WTC11 (cell line): ENCODE measurements at regions not wholly inside any gene's neighbourhood (a gene's known extent, or its start where the extent isn't known, plus 50 kb on each side); places are given as distances from the start of the nearest gene placed in this dataset.

ENCODE experiments used
- ATAC-seq: fragments of 200-7000 bp; cut with Tn5 transposase; 2 replicates; pipeline ENCODE4 v1.10.0; 2021; ENCODE audit warnings: mild to moderate bottlenecking, moderate library complexity
- CTCF ChIA-PET: fragments of 300-600 bp; sonication (Branson Sonifier 250); formaldehyde crosslinking; loops from one replicate; lab custom pipeline; 2021; ENCODE audit warnings: antibody characterized with exemption; lab: Charles Lee
- POLR2A ChIA-PET: fragments of 350-600 bp; sonication (Branson Sonifier 250); formaldehyde crosslinking; loops from one replicate; lab custom pipeline; 2021; ENCODE audit warnings: antibody characterized with exemption; lab: Charles Lee
- DNase-seq: peaks from one replicate; pipeline ENCODE4 v3.0.0; 2021; ENCODE audit warnings: low spot score
- H3K27ac Mint-ChIP-seq: 2 replicates; pipeline ENCODE4 v1.8.0; 2021; ENCODE audit warnings: mixed read lengths
- H3K27me3 Mint-ChIP-seq: 2 replicates; pipeline ENCODE4 v1.8.0; 2021; ENCODE audit warnings: low read depth, mild to moderate bottlenecking, moderate library complexity, mixed read lengths
- H3K36me3 Mint-ChIP-seq: 2 replicates; pipeline ENCODE4 v1.8.0; 2021; ENCODE audit warnings: mixed read lengths
- H3K4me1 Mint-ChIP-seq: 2 replicates; pipeline ENCODE4 v1.8.0; 2022; ENCODE audit warnings: mixed read lengths
- H3K4me3 Mint-ChIP-seq: 2 replicates; pipeline ENCODE4 v1.8.0; 2021; ENCODE audit warnings: mild to moderate bottlenecking, moderate library complexity, mixed read lengths
- H3K9me3 Mint-ChIP-seq: 2 replicates; pipeline ENCODE4 v1.8.0; 2021; ENCODE audit warnings: mixed read lengths
- AR ChIP-seq: fragments of 250-450 bp; sonication (Bioruptor Pico); IDR thresholded peaks from 2 replicates; pipeline ENCODE4 v1.9.0; 2021; ENCODE audit warnings: mild to moderate bottlenecking
- ARID4B ChIP-seq: sonication (generic); formaldehyde crosslinking; IDR thresholded peaks from 2 replicates; pipeline ENCODE4 v1.8.0; 2023; ENCODE audit warnings: missing genetic modification reagents, mild to moderate bottlenecking, borderline replicate concordance
- ATF6 ChIP-seq: sonication (generic); formaldehyde crosslinking; IDR thresholded peaks from 2 replicates; pipeline ENCODE4 v1.8.1; 2023; ENCODE audit warnings: mild to moderate bottlenecking, missing genetic modification reagents
- CDX4 ChIP-seq: fragments of 250-450 bp; sonication (Bioruptor Pico); IDR thresholded peaks from 2 replicates; pipeline ENCODE4 v1.9.0; 2021; ENCODE audit warnings: moderate library complexity, mild to moderate bottlenecking, inconsistent platforms, borderline replicate concordance
- EMX1 ChIP-seq: fragments of 250-450 bp; sonication (Bioruptor Pico); IDR thresholded peaks from 2 replicates; pipeline ENCODE4 v1.8.0; 2021; ENCODE audit warnings: mild to moderate bottlenecking
- FOXP4 ChIP-seq: sonication (generic); formaldehyde crosslinking; IDR thresholded peaks from 2 replicates; pipeline ENCODE4 v1.8.0; 2022; ENCODE audit warnings: mild to moderate bottlenecking, missing genetic modification reagents
- GABPB1 ChIP-seq: sonication (generic); formaldehyde crosslinking; IDR thresholded peaks from 2 replicates; pipeline ENCODE4 v1.8.1; 2023; ENCODE audit warnings: mild to moderate bottlenecking, missing genetic modification reagents
- IRF1 ChIP-seq: sonication (generic); formaldehyde crosslinking; IDR thresholded peaks from 2 replicates; pipeline ENCODE4 v1.8.0; 2023; ENCODE audit warnings: missing genetic modification reagents
- IRF2 ChIP-seq: sonication (generic); formaldehyde crosslinking; IDR thresholded peaks from 2 replicates; pipeline ENCODE4 v1.8.0; 2022; ENCODE audit warnings: low read depth, missing genetic modification reagents, borderline replicate concordance
- JUN ChIP-seq: sonication (generic); formaldehyde crosslinking; IDR thresholded peaks from 2 replicates; pipeline ENCODE4 v1.8.0; 2023; ENCODE audit warnings: mild to moderate bottlenecking, missing genetic modification reagents
- NR3C1 ChIP-seq: sonication (generic); formaldehyde crosslinking; conservative IDR thresholded peaks from 2 replicates; pipeline ENCODE4 v1.8.1; 2023; ENCODE audit warnings: low read depth, mild to moderate bottlenecking, missing genetic modification reagents
- ZNF232 ChIP-seq: sonication (generic); formaldehyde crosslinking; IDR thresholded peaks from 2 replicates; pipeline ENCODE4 v1.8.0; 2022; ENCODE audit warnings: mild to moderate bottlenecking, missing genetic modification reagents
- ZNF263 ChIP-seq: sonication (generic); formaldehyde crosslinking; IDR thresholded peaks from 2 replicates; pipeline ENCODE4 v1.8.1; 2022; ENCODE audit warnings: low read depth, mild to moderate bottlenecking, moderate library complexity, missing genetic modification reagents
- ZSCAN18 ChIP-seq: fragments of 250-450 bp; sonication (Bioruptor Pico); IDR thresholded peaks from 2 replicates; pipeline ENCODE4 v2.1.2; 2022; ENCODE audit warnings: mild to moderate bottlenecking, moderate library complexity

GRCh38 chr9:107976767-107977166, 487.2 kb upstream of the KLF4 start:
- Mint-ChIP-seq H3K4me3 (no peak overlapping the region), H3K27ac (no peak overlapping the region), H3K36me3 (no peaks in the 10 kb centered on the region), H3K9me3 (peaks cover 6% of the 10 kb centered on the region; the same call in 1 of the 2 replicates), H3K4me1 (peaks cover 14% of the 10 kb centered on the region), H3K27me3 (no peaks in the 10 kb centered on the region)
- DNase-seq: no peak
- POLR2A ChIA-PET: interaction anchor here (0.6 kb wide), 1 partner anchor 70 kb away, joined by 3 read pairs; no protein-coding TSS in a partner anchor
- CTCF ChIA-PET: no interaction called here
- ATAC-seq: peak; percentile 44
- no peak for TF ChIP-seq ZNF232
- no peak for TF ChIP-seq CDX4
- TF ChIP-seq IRF2 (CRISPR knock-in tag): no peak
- TF ChIP-seq ZNF263 (CRISPR knock-in tag): no peak
- no peak for TF ChIP-seq AR (CRISPR knock-in tag)
- no peak for TF ChIP-seq JUN (CRISPR knock-in tag)
- TF ChIP-seq FOXP4 (CRISPR knock-in tag): no peak

- POLR2A ChIA-PET: no interaction called here
- Mint-ChIP-seq H3K9me3 (peaks cover 6% of the 10 kb centered on the region; the same call in 1 of the 2 replicates), H3K4me3 (no peak overlapping the region), H3K27ac (no peak overlapping the region), H3K4me1 (peaks cover 19% of the 10 kb centered on the region), H3K27me3 (no peaks in the 10 kb centered on the region), H3K36me3 (no peaks in the 10 kb centered on the region)
- CTCF ChIA-PET: no interaction called here
- ATAC-seq (no peak), DNase-seq (no peak)
- TF ChIP-seq ZSCAN18 (CRISPR knock-in tag) (no peak), ARID4B (CRISPR knock-in tag) (no peak), AR (CRISPR knock-in tag) (no peak), IRF1 (CRISPR knock-in tag) (no peak), EMX1 (CRISPR knock-in tag) (no peak), GABPB1 (CRISPR knock-in tag) (no peak), NR3C1 (CRISPR knock-in tag) (no peak), ATF6 (CRISPR knock-in tag) (no peak)
Measured at GRCh38 chr9:107975426-107976010, 485.9 kb upstream of the KLF4 start.
